Germinal center (tissue), 1 donor: ENCODE measurements at regions not wholly inside any gene's neighbourhood (a gene's known extent, or its start where the extent isn't known, plus 50 kb on each side); places are given as distances from the start of the nearest gene placed in this dataset.
"Not testable (repeated sequence)": the region's sequence is repeated elsewhere in the genome, so short reads cannot be mapped to it uniquely, and the experiment has no call there.

ENCODE experiments used
- DNase-seq: peaks from one replicate; pipeline ENCODE4 v3.0.0; 2012; ENCODE audit warnings: mixed read lengths, low spot score

DNA sequence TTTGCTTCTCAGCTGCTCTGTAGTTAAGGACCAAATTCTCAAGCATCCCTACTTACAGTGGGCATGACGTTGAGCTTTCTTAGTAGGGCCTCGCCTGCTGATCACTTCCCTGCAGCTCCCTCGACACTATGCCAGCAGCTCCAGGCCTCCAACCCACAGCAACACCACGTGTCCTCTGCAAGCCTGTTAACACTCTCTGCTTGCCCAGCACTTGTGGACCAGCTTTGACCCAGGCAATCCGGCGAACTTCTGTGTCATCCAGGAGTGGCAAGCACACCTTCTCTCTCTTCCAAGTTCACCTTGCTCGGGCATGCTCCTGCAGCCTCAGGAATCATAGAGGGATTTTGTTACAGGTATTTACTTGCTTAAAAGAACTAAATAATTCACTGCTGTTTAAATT, 138.6 kb upstream of the FHL2 start:
- no peak for DNase-seq

GRCh38 chr2:105536175-105536574, 137.3 kb upstream of the FHL2 start:
- DNase-seq, result no peak

GRCh38 chr2:105529258-105529657, 130.4 kb upstream of the FHL2 start:
- not testable (repeated sequence) for DNase-seq

DNA sequence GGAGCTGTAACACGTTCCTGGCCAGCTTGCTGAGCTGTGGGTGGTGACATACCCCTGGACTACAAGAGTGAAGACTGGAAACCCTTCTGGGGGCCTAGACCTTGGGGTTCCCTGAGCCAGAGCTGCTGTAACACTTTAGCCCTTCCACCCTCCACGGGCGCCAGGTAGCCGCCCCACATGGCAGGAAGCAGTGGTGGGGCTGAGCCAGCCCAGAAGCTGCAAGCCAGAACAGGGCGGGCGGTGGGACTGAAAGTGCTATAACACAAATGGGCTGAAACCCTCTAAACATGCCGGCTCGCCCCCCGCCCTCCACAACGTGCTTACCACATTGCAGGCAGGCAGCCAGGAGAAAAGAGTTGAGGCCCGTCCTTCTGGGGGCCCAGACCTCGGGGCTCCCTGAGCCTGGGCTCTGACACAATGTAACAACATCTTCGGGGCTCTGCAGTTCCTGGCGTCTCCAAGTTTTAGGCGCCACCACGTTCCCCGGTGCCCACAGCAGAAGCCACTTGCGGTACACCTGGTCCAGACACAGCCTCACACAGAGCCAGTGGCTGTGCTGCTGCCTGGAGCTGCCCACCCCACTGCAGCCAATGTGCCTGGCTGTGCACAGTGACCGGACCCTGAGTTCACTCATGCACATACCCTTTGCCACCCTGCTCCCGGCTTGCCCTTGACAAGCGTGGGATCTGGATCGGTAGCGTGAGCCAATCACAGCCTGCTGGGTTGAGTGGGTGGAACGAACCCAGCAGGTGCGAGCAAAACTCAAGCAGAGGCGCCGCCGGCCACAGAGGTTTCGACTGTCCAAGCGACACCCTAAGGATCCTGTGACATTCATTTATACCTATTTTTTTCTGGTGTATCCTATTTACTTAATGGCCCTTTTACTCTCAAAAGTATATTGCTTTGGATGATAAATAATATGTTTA, 127.4 kb upstream of the FHL2 start:
- DNase-seq, result no peak

- DNase-seq, result no peak
These were observed 126.3 kb upstream of the FHL2 start for GRCh38 chr2:105525201-105525600.

- no peak for DNase-seq
These were observed 123.8 kb upstream of the FHL2 start for GRCh38 chr2:105522645-105523044.

- no peak for DNase-seq
These were observed 122.8 kb upstream of the FHL2 start for GRCh38 chr2:105521616-105522015.

- no peak for DNase-seq
These were observed 122.3 kb upstream of the FHL2 start for GRCh38 chr2:105521176-105521575.

- DNase-seq, result no peak
These were observed 120.7 kb upstream of the FHL2 start for GRCh38 chr2:105519516-105519915.

- DNase-seq, result no peak
These were observed 120.0 kb upstream of the FHL2 start for GRCh38 chr2:105518897-105519296.

- no peak for DNase-seq
These were observed 119.2 kb upstream of the FHL2 start for GRCh38 chr2:105517814-105518705.

DNA sequence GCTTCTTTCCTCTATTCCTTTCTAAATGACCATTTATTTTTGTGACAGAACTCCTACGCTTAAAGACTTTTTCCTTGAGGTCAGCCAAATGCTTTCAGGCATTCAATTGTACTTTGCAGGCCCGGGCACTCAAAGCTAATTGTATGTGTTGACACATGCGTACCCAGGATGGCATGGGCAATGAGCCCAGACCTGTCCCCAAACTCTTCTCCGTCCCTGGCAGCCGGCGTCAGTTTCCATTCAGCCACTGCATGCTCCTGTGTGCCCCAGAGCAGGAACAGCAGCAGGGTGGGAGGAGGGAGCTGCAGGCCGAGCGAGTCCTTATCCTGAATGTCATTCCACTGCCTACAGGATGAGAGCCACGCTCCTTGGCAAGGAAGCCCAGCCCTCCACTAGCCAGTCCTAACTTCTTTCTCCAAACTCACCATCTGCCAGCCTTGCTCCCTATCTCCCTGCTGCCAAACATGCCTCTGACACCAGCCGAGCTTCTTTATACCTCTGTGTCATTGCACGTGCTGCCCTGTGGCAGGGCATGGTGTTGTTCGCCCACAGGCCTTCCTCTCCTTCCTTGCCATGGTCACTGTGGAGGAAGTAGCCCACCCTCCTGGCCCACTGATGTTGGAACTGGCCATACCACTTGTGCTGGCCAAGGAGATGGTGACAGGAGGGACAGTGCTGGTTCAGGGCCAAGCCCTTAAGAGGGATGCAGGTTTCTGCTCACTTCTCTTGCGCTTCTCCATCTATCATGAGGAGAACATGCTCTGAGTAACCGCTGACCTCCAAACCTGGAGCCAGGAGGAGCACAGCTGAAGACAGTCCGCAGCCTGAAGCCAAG, 116.9 kb upstream of the FHL2 start:
- DNase-seq, result no peak

GRCh38 chr2:105514576-105514975, 115.7 kb upstream of the FHL2 start:
- no peak for DNase-seq

- DNase-seq, result no peak
These were observed 112.1 kb upstream of the FHL2 start for GRCh38 chr2:105510761-105511528.

DNA sequence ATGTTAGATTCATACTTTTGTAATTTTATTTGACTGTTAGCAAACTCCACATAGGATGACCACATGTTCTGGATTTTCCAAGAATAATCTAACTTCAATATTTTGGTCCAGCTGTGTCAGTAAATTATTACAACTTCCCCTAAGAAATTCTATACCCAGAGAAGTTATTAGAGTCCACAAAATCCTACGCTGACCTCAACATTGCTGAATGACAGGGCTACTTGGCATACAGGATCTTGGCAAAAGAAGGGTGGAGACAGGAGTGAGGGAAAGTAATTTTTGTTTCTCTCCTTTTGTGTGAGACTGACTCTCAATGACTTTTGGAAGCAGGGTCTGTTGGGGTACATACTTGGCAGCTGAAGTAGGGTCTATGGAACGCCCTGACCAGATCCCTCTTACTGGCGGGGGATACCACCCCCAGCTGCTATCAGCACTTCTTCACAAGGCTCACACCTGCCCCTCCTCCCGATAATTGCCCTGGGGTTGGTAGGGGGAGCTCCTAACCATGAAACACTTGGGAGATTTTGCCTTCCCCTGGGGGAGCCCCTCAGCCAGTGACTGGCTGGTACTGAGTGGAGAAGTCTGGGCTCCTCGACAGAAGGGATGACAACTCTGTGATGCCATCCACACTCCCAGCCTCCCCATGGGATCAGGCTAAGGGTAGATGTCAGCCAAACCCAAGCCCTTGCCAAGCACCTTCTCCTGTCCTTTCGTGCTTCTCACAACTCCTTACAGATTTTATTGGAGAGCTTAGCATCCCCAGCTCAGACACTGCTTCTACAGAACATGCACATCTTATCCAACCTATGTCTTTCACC, 110.6 kb upstream of the FHL2 start:
- DNase-seq, result no peak

DNA sequence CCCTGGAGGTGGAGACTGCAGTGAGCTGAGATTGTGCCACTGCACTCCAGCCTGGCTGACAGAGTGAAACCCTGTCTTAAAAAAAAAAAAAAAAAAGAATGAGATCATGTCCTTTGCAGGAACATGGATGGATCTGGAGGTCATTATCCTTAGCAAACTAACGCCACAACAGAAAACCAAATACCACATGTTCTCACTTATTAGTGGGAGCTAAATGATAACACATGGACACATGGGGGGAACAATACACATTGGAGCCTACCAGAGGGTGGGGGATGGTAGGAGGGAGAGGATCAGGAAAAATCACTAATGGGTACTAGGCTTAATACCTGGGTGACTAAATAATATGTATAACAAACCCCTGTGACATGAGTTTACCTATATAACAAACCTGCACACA, 108.0 kb upstream of the FHL2 start:
- DNase-seq, result not testable (repeated sequence)

DNA sequence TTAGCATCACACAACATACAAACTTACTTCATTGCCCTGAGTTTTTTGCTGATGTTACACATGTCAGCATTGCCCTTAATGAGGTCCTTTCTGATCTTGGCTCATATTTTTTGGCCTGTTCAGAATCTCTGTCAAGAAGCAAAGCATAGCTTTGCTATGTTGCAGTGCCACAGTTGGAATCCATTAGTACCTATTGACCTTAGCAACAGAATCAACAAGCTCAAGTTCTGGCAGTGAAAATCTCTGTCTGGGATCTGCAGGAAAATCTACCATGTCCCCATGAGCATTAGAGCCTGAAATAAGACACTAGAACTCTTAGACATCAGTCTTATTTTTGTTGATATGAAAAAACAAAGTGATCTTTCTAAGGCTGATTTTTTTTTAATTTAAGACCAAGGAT, 105.6 kb upstream of the FHL2 start:
- DNase-seq, result no peak

DNA sequence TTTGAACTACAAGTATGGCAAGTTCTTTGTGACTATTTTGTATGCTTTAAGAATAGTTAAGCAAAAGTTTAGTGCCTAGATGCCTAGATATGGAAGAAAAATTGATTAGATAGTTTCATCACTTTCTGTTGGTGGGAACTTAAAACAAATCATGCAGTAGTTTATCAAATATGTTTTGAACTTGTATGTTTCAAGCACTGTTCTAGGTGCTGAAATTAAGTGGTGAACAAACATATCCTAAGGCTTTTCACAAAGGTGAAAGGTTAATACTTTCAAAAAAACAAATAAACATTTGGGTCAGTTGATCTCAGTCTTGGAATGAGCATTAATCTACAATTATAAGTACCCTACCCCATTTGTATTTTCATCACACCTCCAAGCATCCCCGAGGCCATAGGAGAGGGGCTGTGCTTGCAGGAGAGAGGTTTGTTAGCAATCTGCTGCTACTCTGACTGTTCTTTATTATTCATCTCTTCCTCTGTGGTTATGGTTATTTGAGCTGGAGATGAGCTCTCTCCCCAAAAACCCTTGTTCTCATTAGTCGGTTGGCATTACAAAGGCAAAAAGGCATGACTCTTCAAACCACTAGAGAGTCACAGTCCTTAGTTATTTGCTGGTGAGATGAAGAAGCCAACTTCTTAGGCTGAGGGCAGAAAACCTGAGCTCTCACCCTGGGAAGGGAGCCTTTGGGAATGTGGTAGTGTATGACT, 103.9 kb upstream of the FHL2 start:
- DNase-seq, result no peak

GRCh38 chr2:105498281-105498846, 99.5 kb upstream of the FHL2 start:
- DNase-seq, result no peak
